Fibroblast of peridontal ligament (primary cell): ENCODE measurements at regions not wholly inside any gene's neighbourhood (a gene's known extent, or its start where the extent isn't known, plus 50 kb on each side); places are given as distances from the start of the nearest gene placed in this dataset.
"Not testable (repeated sequence)": the region's sequence is repeated elsewhere in the genome, so short reads cannot be mapped to it uniquely, and the experiment has no call there.

Experiments used
- DNase-seq: peaks from one replicate; pipeline ENCODE4 v3.0.0-alpha.2; 2010; ENCODE audit errors: extremely low read depth

DNA sequence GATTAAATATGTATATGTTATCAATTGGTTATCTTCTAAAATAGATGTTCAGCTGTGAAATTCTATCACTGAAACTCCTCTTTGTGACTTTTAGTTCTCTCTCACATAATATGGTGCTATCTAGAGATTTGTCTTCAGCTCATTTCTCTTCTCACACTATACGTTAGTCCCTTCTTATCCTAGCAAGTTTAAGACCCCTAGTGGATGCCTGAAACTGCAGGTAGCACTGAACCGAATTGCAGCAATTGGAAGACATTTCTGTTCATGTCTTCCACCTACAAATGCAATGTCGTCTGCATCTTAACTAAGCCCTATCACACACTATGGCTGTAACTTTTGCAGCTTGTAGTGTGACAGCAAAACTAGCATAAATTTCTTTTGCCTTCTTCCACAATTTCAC lies 442.7 kb upstream of the POM121L12 start:
- DNase-seq = no peak

DNA sequence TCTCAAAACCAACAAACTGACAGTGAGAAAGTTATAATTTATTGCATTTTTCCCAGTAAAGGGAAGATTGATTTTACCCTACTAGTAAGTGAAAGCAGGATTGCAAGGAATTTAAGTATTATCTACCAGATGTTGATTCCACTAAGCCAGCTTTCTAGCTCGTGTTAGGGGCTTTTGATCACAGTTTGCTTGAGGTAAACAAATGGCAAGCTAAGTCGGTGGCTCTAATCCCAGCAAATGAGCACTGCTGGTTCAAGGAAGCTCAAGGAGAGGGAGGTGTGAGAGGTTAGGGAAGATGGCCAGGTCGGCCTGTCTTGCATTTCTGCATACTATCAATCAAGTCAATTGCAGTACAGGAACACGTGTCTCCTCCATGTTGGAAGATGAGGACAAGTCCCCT lies 448.7 kb upstream of the POM121L12 start:
- no peak for DNase-seq

DNA sequence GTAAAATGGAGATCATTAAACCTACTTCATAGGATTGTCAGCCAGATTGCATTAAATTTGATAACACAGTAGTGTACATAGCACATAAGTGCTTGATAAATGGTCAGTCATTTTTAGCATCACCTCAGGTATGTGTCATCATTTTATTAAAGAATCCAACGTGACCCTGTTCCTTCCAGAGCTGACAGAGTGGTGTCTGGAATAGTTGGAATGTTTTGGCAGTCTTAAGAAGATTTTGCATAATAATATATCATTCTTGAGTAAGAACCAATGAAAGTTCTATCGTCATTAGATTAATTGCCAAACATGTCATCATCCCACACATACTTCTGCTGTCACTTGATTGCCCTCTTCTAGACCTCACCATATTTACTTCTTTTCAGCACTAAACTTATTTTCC lies 451.4 kb upstream of the POM121L12 start:
- no peak for DNase-seq

DNA sequence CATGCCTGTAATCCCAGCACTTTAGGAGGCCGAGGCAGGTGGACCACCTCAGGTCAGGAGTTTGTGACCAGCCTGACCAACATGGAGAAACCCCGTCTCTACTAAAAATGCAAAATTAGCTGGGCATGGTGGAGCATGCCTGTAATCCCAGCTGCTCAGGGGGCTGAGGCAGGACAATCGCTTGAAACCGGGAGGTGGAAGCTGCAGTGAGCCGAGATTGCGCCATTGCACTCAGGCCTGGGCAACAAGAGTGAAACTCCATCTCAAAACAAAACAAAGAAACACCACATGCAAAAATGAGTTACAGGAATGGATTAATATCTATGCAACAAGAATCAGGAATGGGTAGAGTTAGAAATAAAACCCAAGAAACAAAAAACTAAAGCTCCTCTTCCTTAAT lies 462.3 kb upstream of the POM121L12 start:
- DNase-seq = not testable (repeated sequence)

DNA sequence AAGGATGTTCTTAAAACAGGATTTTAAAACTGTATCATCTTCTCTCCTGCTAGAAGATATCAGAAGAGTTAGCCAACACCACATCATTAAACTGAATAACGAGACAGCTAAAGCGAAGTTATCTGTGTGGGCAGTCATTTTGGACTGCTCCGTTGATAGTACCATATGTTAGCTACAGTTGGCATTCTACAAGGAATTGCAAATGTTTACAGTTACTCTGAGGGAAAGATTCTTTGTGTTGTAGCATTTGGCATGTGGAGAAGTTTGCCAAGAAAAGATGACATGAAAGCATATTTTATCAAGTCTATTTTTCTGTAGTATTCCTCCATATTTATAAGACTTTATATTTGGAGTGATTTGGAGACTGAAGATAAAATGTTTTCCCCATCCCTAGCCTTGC lies 464.4 kb upstream of the POM121L12 start:
- no peak for DNase-seq

DNA sequence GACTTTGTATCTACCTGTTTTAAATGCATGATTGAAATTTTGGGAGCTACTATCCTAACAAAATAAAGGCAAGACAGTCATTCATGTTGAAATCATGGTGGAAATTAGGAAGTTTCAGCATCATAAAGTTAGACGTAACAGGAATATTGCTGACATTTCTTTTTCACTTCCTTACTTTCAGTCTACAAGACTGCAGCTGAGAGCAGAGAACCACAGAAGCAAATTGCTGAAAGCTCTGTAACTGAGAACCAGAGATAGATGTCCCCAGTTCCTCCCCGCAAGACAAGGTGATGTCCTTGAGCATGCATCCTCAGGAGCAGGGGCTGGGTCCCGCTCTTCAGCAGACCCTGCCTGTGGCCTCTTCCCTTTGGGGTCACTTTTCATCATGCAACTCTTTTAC lies 466.3 kb upstream of the POM121L12 start:
- no peak for DNase-seq

DNA sequence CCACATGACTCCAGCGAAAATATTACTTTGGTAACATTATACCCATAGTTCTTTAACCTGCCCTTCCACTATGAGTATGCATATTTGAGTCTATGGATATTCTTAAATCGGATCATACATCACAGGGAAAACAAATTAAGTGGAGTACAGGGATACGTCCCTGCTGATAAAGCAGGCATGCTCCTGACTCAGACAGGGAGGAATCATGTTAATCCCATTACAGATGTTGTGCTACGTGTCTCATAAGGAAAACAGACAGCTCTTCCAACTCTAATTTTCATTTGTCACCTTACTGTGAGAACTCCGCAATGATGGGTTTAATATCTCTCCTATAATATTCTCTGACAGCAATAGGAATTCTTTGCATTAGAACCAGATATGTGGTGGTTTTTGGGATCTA lies 469.5 kb upstream of the POM121L12 start:
- no peak for DNase-seq

DNA sequence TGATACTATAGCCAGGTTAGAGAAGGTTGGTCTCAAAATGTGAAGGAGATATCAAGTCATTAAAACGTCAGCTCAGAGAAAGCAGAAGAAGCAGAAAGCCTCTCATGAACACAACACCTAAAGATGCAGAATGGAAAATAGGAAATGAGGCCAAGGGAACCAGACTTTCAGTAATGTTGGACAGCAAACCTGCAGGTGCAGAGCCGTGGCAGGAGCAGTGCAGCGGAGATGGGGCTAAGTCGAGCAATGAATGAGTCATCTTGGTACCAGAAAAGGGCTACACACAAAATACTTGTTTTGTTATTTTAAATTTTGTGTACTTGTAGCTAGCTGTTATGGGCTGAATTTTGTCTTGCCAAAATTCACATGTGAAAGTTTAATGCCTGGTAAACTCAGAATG lies 479.6 kb upstream of the POM121L12 start:
- no peak for DNase-seq

DNA sequence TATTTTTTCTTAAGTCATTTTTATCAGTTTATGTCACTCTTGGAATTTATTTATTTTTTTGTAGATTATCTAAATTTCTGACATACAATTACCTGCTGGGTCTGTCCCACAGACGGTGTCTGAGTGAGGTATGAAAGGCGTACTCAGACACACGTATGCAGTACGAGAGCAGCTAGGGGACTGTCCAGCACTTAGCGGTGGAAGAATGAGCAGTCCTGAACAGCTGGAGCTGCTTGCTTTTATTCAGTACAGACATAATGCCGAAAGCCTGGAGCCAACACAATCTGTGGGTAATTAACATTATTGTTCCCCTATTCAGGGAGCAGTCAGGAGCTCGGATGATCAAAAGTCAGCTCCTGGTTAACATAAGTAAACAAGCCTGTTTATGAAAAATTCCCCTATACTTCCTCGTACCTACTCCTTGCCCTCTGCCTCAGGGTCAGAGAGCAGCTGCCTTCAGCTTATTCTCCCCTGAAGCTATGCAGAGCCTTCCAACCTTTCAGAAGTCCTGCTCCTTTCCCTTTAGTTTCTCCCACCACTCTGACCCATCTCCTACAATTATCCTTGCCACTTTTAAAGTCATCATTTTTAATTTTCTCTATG lies 488.0 kb upstream of the POM121L12 start:
- DNase-seq = no peak

DNA sequence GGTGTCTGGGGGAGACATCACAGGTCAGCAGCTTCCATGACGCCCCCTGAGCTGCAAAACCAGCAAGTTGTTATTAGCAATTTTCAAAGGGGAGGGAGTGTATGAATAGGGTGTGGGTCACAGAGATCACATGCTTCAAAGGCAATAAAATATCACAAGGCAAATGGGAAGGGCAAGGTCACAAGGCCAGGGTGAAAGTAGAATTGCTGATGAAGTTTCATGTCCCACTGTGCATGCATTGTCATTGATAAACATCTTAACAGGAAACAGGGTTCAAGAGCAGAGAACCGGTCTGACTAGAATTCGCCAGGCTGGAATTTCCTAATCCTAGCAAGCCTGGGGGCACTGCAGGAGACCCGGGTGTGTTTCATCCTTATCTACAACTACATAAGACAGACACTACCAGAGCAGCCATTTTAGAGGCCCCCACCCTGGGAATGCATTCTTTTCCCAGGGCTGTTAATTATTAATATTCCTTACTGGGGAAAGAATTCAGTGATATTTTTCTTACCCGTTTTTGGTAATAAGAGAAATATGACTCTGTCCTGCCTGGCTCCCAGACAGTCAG lies 494.2 kb upstream of the POM121L12 start:
- not testable (repeated sequence) for DNase-seq

DNA sequence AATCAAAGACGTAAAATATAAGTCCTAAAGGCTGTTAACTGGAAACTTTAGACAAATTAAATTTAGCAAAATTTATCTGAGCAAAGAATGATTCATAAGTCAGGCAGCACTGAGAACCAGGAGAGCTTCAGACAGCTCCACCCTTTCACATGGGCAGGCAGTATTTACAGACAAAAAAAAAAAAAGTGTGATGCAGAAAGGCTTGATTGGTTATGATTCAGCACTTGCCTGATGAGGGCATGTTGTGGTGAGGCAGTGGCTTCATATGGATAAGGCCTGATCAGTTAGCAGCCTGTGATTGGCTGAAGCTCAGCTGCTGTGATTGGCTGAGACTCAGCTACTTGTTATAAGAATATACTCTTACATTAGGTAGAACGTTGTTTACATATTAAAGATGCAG lies 495.4 kb upstream of the POM121L12 start:
- DNase-seq = no peak

DNA sequence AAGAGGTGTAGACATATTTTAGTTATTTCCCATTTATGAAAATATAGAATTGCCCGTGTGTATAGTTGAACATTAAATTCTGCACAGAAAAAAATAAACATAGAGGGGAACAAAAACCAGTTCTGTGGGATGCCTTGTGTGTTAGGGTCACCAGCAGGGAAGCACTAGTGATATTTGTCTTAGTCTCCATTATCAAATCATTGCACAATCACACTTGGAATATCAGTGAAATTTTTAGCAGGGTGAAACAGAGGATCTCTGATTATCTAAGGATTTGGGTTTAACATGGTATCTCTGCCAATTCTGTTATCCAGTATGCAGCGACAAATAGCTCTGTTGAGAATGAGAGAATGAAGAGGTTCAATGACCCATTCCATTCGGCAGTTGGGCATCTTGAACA lies 496.0 kb upstream of the POM121L12 start:
- no peak for DNase-seq

DNA sequence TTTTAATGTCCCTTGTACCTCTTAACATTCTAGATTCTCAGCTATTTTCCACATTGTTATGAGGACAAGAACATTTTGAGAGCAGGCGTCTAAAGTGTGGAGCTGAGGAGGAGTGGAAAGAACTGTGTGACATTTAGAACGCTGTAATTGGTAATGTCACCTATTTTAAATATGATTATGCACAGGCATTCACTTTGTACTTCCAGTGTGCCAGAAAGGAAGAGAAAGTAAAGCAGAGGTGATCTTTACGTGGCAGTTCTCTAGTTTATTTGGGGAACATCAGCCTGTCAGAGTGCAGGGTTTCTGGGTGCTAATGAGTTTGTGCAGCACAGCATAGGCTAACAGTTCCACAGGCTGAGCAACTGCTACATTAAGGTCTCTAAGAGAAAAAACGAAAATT lies 498.4 kb upstream of the POM121L12 start:
- no peak for DNase-seq

DNA sequence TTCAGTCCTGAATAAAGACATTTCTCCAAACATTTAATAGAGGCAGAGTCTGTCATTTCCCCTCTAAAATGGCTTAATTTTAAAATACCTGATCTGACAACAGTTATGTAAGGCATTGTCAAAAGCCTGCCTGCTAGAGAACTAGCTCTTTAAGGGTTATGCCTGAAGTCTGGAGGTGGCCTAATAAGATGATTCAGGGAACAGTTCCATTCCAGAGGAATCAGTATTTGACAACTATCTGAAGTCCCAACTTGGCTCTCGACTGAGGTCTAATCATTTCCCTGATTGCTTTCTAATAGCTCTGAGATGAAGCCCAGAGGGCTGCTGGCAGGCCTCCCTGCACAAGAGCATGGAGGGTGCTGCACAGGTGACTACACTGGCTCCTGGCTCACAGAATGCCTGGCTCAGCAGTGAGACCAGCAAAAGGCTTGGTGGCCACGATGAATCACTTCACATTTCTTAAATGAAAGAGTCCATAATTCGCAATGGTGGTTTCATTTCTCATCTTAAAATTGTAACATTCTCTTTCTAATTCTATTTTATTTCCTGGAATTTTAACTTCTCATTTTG lies 509.6 kb upstream of the POM121L12 start:
- DNase-seq = no peak

DNA sequence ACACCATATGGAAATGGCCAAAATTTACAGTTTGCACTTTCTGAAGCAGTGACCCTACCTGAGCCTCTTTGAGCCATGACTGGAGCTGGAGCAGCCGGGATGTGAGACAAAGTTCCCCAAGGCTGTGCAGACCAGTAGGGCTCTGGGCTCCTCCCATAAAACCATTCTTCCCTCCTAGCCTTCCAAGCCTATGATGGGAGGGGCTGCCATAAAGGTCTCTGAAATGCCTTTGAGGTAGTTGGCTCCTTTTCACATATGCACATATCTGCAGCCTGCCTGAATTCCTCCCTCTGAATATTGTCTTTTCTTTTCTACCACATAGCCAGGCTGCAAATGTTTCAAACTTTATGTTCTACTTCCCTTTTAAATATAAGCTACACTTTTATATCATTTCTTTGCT lies 516.6 kb upstream of the POM121L12 start:
- DNase-seq = no peak

DNA sequence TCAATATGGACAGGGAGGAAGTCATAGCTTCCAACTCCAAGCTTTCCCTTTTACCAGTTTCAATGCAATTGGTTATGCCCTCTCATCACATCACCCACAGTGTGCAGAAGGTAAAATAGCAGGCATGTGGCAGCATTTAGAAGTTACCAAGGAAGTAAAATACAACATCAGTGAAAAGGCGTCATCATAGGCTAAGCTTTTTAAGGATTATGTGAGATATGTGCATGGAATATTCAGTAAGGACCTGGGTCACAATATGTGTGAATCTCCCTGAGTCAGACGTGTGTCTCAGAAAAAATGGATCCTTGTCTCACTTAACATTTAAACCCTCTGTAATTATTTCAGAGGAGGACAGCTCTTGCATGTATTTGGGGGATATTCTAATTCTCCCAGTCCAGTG lies 522.8 kb upstream of the POM121L12 start:
- no peak for DNase-seq

DNA sequence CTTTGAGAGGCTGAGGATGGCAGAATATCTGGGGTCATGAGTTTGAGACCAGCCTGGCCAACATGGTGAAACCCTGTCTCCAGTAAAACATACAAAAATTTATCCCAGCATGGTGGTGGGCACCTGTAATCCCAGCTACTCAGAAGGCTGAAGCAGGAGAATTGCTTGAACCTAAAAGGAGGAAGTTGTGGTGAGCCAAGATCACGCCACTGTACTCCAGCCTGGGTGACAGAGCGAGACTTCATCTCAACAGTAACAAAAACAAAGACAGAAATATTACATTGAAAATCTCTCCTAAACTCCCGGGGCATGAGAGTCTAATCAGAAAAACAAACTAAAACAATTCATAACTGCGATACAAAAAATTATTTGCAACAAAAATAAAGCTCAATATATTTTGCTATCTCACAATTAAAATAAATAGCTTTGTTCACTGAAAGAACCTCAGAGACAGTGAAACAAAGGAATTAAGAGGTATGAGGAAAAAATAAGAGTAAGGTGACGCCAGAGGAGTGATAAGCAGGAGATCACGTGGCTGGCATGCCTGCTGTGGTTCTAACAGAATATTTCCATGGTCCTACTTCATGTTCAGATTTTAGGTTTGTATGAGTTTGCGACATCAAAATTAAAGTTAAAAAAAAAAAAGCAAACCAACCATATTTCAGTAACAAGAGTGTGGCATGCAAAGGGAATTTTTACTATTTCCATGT lies 527.7 kb upstream of the POM121L12 start:
- DNase-seq = no peak

DNA sequence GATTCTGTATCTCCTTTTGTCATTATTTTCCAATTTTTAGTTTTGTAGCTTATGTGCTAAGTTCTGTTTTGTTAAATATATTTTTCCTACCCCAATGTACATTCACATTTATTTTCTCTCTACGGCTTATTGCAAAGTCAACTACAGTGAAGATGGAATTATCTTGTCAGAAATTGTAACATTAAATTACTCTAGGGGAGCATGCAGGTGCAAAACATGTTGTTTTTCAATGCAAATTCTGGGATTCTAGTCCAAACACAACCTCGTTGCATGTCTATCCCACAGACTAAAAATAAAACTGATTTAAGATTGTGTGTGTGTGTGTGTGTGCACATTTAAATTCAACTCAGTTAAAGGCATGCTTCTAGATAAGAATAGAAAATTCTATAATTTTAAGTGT lies 529.1 kb upstream of the POM121L12 start:
- DNase-seq = no peak

DNA sequence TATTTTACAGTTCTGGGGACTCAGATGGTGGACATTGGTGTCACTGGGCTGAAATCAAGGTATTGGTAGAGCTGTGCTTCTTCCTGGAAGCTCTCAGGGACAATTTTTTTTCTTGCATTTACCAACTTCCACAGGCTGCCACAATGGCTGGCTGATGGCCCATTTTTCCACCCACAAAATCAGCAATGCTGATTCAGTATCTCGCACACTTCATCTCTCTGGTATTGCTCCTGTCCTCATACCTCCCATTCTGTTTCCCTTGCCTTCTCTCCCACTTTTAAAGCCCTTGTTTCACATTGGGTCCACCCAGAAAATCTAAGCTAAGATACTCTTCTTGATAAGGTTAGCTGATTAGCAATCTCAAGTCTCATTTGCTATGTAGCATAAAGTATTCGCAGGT lies 530.9 kb upstream of the POM121L12 start:
- DNase-seq = no peak

DNA sequence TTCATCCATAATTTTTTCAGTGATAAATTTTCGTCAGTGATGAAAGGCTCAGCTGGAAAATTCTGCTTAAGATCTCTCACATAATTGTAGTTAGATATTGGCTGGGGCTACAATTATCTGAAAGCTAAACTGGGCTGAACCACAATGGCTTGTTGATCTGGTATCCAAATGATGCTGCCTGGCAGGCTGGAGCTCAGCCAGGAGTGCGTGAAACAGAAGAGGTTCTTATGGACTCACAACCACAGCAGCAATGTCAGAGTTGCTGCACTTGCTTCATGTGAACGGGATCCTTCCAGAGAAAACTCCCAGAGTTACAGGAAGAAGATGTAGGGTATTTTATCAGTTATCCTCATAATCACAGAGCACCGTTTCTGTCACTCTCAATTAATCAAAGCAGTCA lies 533.2 kb upstream of the POM121L12 start:
- DNase-seq = no peak

DNA sequence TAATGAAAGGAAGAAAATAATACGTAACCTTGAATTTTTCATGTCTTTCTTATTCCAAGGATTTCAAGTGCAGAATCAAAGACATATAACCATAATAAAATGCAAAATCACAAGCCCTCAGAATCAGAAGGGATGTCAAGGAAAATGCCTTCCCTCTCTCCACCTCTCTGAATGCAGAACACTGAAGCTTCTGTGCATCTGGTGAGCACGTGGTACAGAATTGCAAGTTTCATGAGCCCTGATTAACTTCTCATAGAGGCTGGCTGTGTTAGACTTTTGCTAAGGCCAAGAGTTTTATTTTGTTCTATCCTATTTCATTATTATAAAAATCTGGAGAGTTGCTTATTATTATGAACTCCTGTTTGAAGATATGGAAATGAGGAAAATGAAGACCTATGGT lies 533.7 kb upstream of the POM121L12 start:
- DNase-seq = no peak

DNA sequence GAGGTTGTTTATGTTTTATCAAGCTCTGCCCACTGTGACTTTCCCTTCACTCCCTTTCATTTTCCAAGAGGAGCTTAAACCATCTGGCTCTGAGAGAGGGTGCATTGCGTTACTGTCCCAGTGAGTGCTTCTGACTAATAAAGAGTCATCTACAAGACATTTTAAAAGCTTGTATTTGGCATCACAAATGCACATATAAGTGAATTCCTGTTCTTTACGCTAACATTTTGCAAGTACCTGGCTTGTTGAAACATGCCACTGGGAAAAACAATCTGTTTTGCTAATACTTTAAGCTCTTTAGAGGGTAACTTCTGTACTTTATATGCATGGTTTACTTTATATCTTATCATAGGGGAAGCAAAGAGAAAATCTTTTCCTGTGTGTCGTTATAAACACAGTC lies 534.6 kb upstream of the POM121L12 start:
- DNase-seq = no peak

DNA sequence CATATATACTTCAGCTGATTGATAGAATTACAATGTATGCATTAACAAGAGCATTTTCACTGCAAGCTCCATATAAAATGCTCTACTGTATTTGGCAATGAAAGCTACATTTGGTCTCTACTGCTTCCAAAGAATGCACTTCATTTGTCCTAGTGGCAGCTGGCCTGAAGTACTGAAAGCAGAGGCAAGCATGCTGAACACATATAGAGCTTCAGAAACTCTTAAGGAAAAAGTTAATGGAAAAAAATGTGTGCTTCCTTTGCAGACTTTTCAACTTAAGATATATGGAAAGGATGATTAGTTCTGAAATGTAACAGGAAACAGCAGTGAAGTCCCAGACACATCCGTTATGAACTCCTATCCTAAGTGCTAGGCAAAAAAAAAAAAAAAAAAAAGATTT lies 537.1 kb upstream of the POM121L12 start:
- DNase-seq = no peak
